PC-3 (cell line): ENCODE measurements at regions not wholly inside any gene's neighbourhood (a gene's known extent, or its start where the extent isn't known, plus 50 kb on each side); places are given as distances from the start of the nearest gene placed in this dataset.

ENCODE experiments used
- ATAC-seq: fragments of 200-7000 bp; cut with Tn5 transposase; 2 replicates; pipeline ENCODE4 v1.9.1; 2020; ENCODE audit warnings: mild to moderate bottlenecking, moderate library complexity
- BruUV-seq: library from RNA; stranded (reverse); fragments of 400-500 nt; replicated peaks from 2 replicates; lab custom pipeline; 2021; lab: Mats Ljungman, UMichigan
- CTCF ChIA-PET: fragments of 300-600 bp; sonication (Branson Sonifier 250); formaldehyde crosslinking; loops from one replicate; lab custom pipeline; 2022; ENCODE audit warnings: antibody characterized with exemption; lab: Charles Lee
- POLR2A ChIA-PET: fragments of 300-600 bp; sonication (Branson Sonifier 250); formaldehyde crosslinking; loops from one replicate; lab custom pipeline; 2022; ENCODE audit warnings: antibody characterized with exemption; ENCODE audit not compliant: unreplicated experiment; lab: Charles Lee
- DNase-seq: peaks from one replicate; pipeline ENCODE4 v3.0.0-alpha.2; 2015
- H2AFZ ChIP-seq: fragments of 300-600 bp; sonication (generic); 2 replicates; pipeline ENCODE4 v1.6.0; 2016; ENCODE audit warnings: antibody characterized with exemption, low read length
- H3F3A ChIP-seq: fragments of 300-600 bp; sonication (generic); one replicate; pipeline ENCODE4 v1.6.0; 2017; ENCODE audit warnings: antibody characterized with exemption, low read length, control low read depth, mild to moderate bottlenecking; ENCODE audit not compliant: unreplicated experiment
- H3K27ac ChIP-seq: fragments of 300-600 bp; sonication (generic); 2 replicates; pipeline ENCODE4 v1.5.1; 2016; ENCODE audit warnings: mild to moderate bottlenecking, low read length
- H3K27me3 ChIP-seq: fragments of 300-600 bp; sonication (generic); 2 replicates; pipeline ENCODE4 v1.6.1; 2016; ENCODE audit warnings: low read length, mixed read lengths
- H3K36me3 ChIP-seq: fragments of 300-600 bp; sonication (generic); 2 replicates; pipeline ENCODE4 v1.6.1; 2016; ENCODE audit warnings: low read depth, mixed run types, low read length, mixed read lengths
- H3K4me1 ChIP-seq: fragments of 300-600 bp; sonication (generic); 2 replicates; pipeline ENCODE4 v1.5.1; 2016; ENCODE audit warnings: low read length; ENCODE audit not compliant: insufficient read depth
- H3K4me2 ChIP-seq: fragments of 300-600 bp; sonication (generic); 2 replicates; pipeline ENCODE4 v1.6.0; 2016; ENCODE audit warnings: low read length
- H3K4me3 ChIP-seq: fragments of 300-600 bp; sonication (generic); 2 replicates; pipeline ENCODE4 v1.5.1; 2016; ENCODE audit warnings: mild to moderate bottlenecking, low read length, mixed read lengths
- H3K79me2 ChIP-seq: fragments of 300-600 bp; sonication (generic); 2 replicates; pipeline ENCODE4 v1.6.1; 2017; ENCODE audit warnings: low read length, mixed read lengths
- H3K9ac ChIP-seq: fragments of 300-600 bp; sonication (generic); 2 replicates; pipeline ENCODE4 v1.6.0; 2016; ENCODE audit warnings: mild to moderate bottlenecking, low read length
- H3K9me2 ChIP-seq: fragments of 300-600 bp; sonication (generic); replicated peaks from 2 replicates; pipeline ENCODE4 v1.6.1; 2016; ENCODE audit warnings: mixed run types, low read length, mixed read lengths
- H3K9me3 ChIP-seq: fragments of 300-600 bp; sonication (generic); 2 replicates; pipeline ENCODE4 v1.6.1; 2016; ENCODE audit warnings: low read length, mixed read lengths
- H4K20me1 ChIP-seq: fragments of 300-600 bp; sonication (generic); 2 replicates; pipeline ENCODE4 v1.6.1; 2016; ENCODE audit warnings: low read length, mixed read lengths
- CTCF ChIP-seq: fragments of 300-600 bp; sonication (generic); conservative IDR thresholded peaks from 2 replicates; pipeline ENCODE4 v1.5.1; 2017; ENCODE audit warnings: antibody characterized with exemption, low read depth, mild to moderate bottlenecking, low read length
- EZH2 ChIP-seq: fragments of 300-600 bp; sonication (generic); IDR thresholded peaks from one replicate; pipeline ENCODE4 v1.6.1; 2017; ENCODE audit warnings: antibody characterized with exemption, mild to moderate bottlenecking, low read length; ENCODE audit not compliant: unreplicated experiment
- EZH2phosphoT487 ChIP-seq: fragments of 300-600 bp; sonication (generic); IDR thresholded peaks from 2 replicates; pipeline ENCODE4 v1.6.1; 2018; ENCODE audit warnings: mild to moderate bottlenecking, antibody characterized with exemption, low read length, borderline replicate concordance
- intact Hi-C: fragments of 100-400 bp; cut with micrococcal nuclease; formaldehyde crosslinking; loops from 2 replicates; pipeline ENCODE4 v1.9.0; 2023

GRCh38 chr7:113731571-113731970, 187.2 kb downstream of the PPP1R3A start:
- Histone ChIP-seq H3F3A (no peaks in the 10 kb centered on the region), H3K4me3 (no peak overlapping the region), H2AFZ (no peak overlapping the region), H3K36me3 (no peaks in the 10 kb centered on the region), H3K4me1 (peaks cover 10% of the 10 kb centered on the region; the same call in 1 of the 2 replicates), H3K9ac (no peak overlapping the region), H4K20me1 (no peaks in the 10 kb centered on the region), H3K9me2 (no peaks in the 10 kb centered on the region), H3K27me3 (no peaks in the 10 kb centered on the region), H3K9me3 (no peaks in the 10 kb centered on the region), H3K27ac (no peak overlapping the region), H3K79me2 (no peaks in the 10 kb centered on the region), H3K4me2 (no peak overlapping the region)
- TF ChIP-seq EZH2phosphoT487 (no peak), CTCF (no peak), EZH2 (no peak)
- ATAC-seq (no peak), DNase-seq (no peak)
- no TSS peak for BruUV-seq
- POLR2A ChIA-PET, result no interaction called here
- CTCF ChIA-PET, result no interaction called here
- intact Hi-C loops, result no loop called here

GRCh38 chr7:113730309-113730955, 188.4 kb downstream of the PPP1R3A start:
- no peaks in the 10 kb centered on the region for H3K9me2 ChIP-seq
- no peak overlapping the region for H3K4me3 ChIP-seq
- intact Hi-C loops, result no loop called here
- BruUV-seq, result no TSS peak
- peak overlapping the region; percentile 52 for H3K27ac ChIP-seq
- no peak overlapping the region for H3K4me2 ChIP-seq
- POLR2A ChIA-PET, result no interaction called here
- no peaks in the 10 kb centered on the region for H4K20me1 ChIP-seq
- H3K27me3 ChIP-seq, result no peaks in the 10 kb centered on the region
- peaks cover 10% of the 10 kb centered on the region; the same call in 1 of the 2 replicates for H3K4me1 ChIP-seq
- DNase-seq (peak; percentile 47), ATAC-seq (peak; percentile 97)
- no peaks in the 10 kb centered on the region for H3K36me3 ChIP-seq
- H3K9ac ChIP-seq, result no peak overlapping the region
- CTCF ChIA-PET, result no interaction called here
- no peak for TF ChIP-seq EZH2
- TF ChIP-seq EZH2phosphoT487, result no peak
- no peak for TF ChIP-seq CTCF
- H3F3A ChIP-seq, result no peaks in the 10 kb centered on the region
- H3K79me2 ChIP-seq, result no peaks in the 10 kb centered on the region
- H2AFZ ChIP-seq, result no peak overlapping the region
- H3K9me3 ChIP-seq, result no peaks in the 10 kb centered on the region

GRCh38 chr7:113727486-113727885, 191.3 kb downstream of the PPP1R3A start:
- H3K27ac ChIP-seq, result no peak overlapping the region
- DNase-seq, result no peak
- H3K4me3 ChIP-seq, result no peak overlapping the region
- H3K4me2 ChIP-seq, result no peak overlapping the region
- intact Hi-C loops, result no loop called here
- no TSS peak for BruUV-seq
- no peak overlapping the region for H2AFZ ChIP-seq
- no peaks in the 10 kb centered on the region for H3K9me2 ChIP-seq
- TF ChIP-seq EZH2phosphoT487 (no peak), EZH2 (no peak), CTCF (no peak)
- CTCF ChIA-PET, result no interaction called here
- no peak overlapping the region for H3K9ac ChIP-seq
- H3F3A ChIP-seq, result no peaks in the 10 kb centered on the region
- 0 out of 2 replicates have a peak, but pooled peaks cover 3% of the 10 kb centered on the region for H3K9me3 ChIP-seq
- ATAC-seq, result no peak
- no peaks in the 10 kb centered on the region for H3K27me3 ChIP-seq
- POLR2A ChIA-PET, result no interaction called here
- H3K36me3 ChIP-seq, result no peaks in the 10 kb centered on the region
- H3K4me1 ChIP-seq, result peaks cover 10% of the 10 kb centered on the region; the same call in 1 of the 2 replicates
- no peaks in the 10 kb centered on the region for H3K79me2 ChIP-seq
- H4K20me1 ChIP-seq, result no peaks in the 10 kb centered on the region
